DND-41 (cell line): ENCODE measurements at regions not wholly inside any gene's neighbourhood (a gene's known extent, or its start where the extent isn't known, plus 50 kb on each side); places are given as distances from the start of the nearest gene placed in this dataset.

ENCODE experiments used
- CTCF ChIP-seq: IDR thresholded peaks from 2 replicates; pipeline ENCODE4 v1.5.1; 2012; ENCODE audit warnings: borderline replicate concordance, low read length, moderate library complexity, mild to moderate bottlenecking; ENCODE audit not compliant: poor library complexity, severe bottlenecking; ENCODE audit errors: extremely low read depth
- EZH2 ChIP-seq: IDR thresholded peaks from 3 replicates; pipeline ENCODE4 v1.6.1; 2012; ENCODE audit warnings: borderline replicate concordance, low read depth, mild to moderate bottlenecking, moderate library complexity, low read length, inconsistent platforms; ENCODE audit not compliant: severe bottlenecking

- TF ChIP-seq EZH2: no peak
- TF ChIP-seq CTCF: no peak
These were observed 412.3 kb upstream of the CDH11 start for GRCh38 chr16:65534121-65534528.
